Activated T-helper 1 cell treated with anti-CD3 and anti-CD28 coated beads, Interleukin-12 subunit alpha, Interleukin-12 subunit beta, Interleukin-2, Interleukin-4 antibody, amounts not matched to agents 30 ng/mL and 10 ng/mL and 1 ng/mL, durations not matched to agents 14 hours and 24 hours and 36 hours (primary cell): ENCODE measurements at regions not wholly inside any gene's neighbourhood (a gene's known extent, or its start where the extent isn't known, plus 50 kb on each side); places are given as distances from the start of the nearest gene placed in this dataset.

ENCODE experiments used
- DNase-seq: peaks from one replicate; pipeline ENCODE4 v3.0.0; 2021; ENCODE audit warnings: low spot score
- H3K27ac Mint-ChIP-seq: one replicate; pipeline ENCODE4 v1.8.0; 2021; ENCODE audit warnings: mild to moderate bottlenecking, mixed read lengths
- H3K27me3 Mint-ChIP-seq: one replicate; pipeline ENCODE4 v1.8.0; 2022; ENCODE audit warnings: mild to moderate bottlenecking, moderate library complexity, mixed read lengths; ENCODE audit not compliant: insufficient read depth
- H3K36me3 Mint-ChIP-seq: one replicate; pipeline ENCODE4 v1.8.0; 2021; ENCODE audit warnings: low read depth, mixed read lengths
- H3K4me1 Mint-ChIP-seq: one replicate; pipeline ENCODE4 v1.8.0; 2021; ENCODE audit warnings: low read depth, mixed read lengths
- H3K4me3 Mint-ChIP-seq: one replicate; pipeline ENCODE4 v1.8.0; 2021; ENCODE audit warnings: mild to moderate bottlenecking, moderate library complexity, mixed read lengths
- H3K9me3 Mint-ChIP-seq: one replicate; pipeline ENCODE4 v1.8.0; 2021; ENCODE audit warnings: mixed read lengths
- intact Hi-C: fragments of 100-400 bp; cut with micrococcal nuclease; formaldehyde crosslinking; loops from one replicate; pipeline ENCODE4 v1.15.1; 2024

DNA sequence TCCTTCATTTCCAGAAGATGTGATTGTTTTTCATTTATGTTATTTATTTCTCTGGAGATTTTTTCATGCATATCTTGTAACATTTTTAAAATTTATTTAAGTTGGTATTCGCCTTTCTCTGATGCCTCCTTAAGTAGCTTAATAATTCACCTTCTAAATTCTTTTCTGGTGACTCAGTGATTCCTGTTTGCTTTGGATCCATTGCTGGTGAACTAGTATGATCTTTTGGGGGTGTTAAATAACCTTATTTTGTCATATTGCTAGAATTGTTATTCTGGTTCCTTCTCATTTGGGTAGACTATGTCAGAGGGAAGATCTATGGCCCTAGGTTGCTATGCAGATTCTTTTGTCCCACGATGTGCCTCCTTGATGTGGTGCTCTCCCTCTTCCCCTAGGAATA is 1347.2 kb upstream of the B3GALT2 start:
- H3K4me3 Mint-ChIP-seq, result no peak overlapping the region
- no peak overlapping the region for H3K27ac Mint-ChIP-seq
- no peaks in the 10 kb centered on the region for H3K27me3 Mint-ChIP-seq
- no peaks in the 10 kb centered on the region for H3K4me1 Mint-ChIP-seq
- H3K36me3 Mint-ChIP-seq, result no peaks in the 10 kb centered on the region
- no peaks in the 10 kb centered on the region for H3K9me3 Mint-ChIP-seq
- intact Hi-C loops, result no loop called here
- DNase-seq, result no peak

- intact Hi-C loops, result no loop called here
- Mint-ChIP-seq H3K9me3 (no peaks in the 10 kb centered on the region), H3K36me3 (no peaks in the 10 kb centered on the region), H3K27ac (no peak overlapping the region), H3K4me1 (no peaks in the 10 kb centered on the region), H3K27me3 (no peaks in the 10 kb centered on the region), H3K4me3 (no peak overlapping the region)
- no peak for DNase-seq
Measured at GRCh38 chr1:194517567-194517966, 1331.2 kb upstream of the B3GALT2 start.

- H3K4me1 Mint-ChIP-seq, result no peaks in the 10 kb centered on the region
- no peaks in the 10 kb centered on the region for H3K36me3 Mint-ChIP-seq
- no peak for DNase-seq
- no peak overlapping the region for H3K4me3 Mint-ChIP-seq
- intact Hi-C loops, result no loop called here
- H3K9me3 Mint-ChIP-seq, result no peaks in the 10 kb centered on the region
- no peaks in the 10 kb centered on the region for H3K27me3 Mint-ChIP-seq
- no peak overlapping the region for H3K27ac Mint-ChIP-seq
Measured at GRCh38 chr1:194515916-194516315, 1329.5 kb upstream of the B3GALT2 start.

- Mint-ChIP-seq H3K36me3 (no peaks in the 10 kb centered on the region), H3K27me3 (no peaks in the 10 kb centered on the region), H3K27ac (no peak overlapping the region), H3K4me1 (no peaks in the 10 kb centered on the region), H3K4me3 (no peak overlapping the region), H3K9me3 (no peaks in the 10 kb centered on the region)
- no peak for DNase-seq
- intact Hi-C loops, result no loop called here
Measured at GRCh38 chr1:194512957-194513356, 1326.5 kb upstream of the B3GALT2 start.

DNA sequence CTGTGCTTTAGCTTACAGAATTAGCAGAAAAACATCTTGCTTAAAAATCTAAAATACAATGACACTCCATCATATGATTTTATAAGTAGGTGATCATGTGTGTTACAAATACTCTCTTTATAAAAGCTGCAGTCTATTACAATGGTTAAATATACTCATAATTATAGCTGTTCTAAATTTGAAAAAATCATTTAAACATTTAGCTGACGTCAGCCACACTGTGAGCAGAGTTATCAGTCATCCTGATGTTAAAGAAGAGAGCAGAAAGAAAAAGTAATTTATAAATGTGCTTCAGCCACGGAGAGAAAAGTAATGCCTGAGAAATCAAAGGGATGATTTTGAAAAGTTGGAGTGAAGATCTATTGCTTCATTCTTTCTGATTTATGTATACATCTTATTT is 1325.9 kb upstream of the B3GALT2 start:
- DNase-seq, result no peak
- Mint-ChIP-seq H3K36me3 (no peaks in the 10 kb centered on the region), H3K4me3 (no peak overlapping the region), H3K9me3 (no peaks in the 10 kb centered on the region), H3K27ac (no peak overlapping the region), H3K27me3 (no peaks in the 10 kb centered on the region), H3K4me1 (no peaks in the 10 kb centered on the region)
- intact Hi-C loops, result no loop called here

DNA sequence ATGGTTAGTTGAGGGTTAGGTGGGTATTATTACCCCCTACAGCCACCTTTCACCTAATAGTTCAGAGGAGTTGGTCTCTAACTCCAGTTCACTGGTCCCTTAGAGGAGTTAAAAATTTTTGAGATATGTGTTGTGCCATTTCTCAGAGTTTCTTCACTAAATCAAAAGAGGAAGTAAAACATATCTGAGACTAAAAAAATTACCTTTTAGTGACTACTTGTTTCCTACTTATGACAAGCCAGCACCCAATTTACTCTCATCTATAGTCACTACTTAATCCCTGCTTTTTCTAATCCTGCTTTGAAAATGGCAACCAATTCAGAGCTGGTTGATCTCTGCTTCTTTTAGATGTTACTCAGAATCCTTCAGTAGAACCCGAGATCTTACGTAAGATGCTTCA is 1316.8 kb upstream of the B3GALT2 start:
- DNase-seq, result no peak
- Mint-ChIP-seq H3K27ac (no peak overlapping the region), H3K4me3 (no peak overlapping the region)

DNA sequence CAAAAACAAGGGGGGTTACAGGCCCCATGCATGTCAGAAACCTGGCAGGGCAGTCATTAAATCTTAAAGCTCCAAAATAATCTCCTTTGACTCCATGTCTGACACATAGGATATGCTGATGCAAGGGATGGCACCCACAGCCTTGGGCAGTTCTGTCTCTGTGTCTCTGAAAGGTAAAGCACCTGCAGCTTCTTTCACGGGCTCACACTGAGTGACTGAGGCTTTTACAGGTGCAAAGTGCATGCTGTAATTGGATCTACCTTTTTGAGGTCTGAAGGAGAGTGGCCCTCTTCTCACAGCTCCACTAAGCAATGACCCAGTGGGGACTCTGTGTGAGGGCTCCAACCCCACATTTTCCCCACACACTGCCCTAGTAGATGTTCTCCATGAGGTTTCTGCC is 1309.0 kb upstream of the B3GALT2 start:
- peaks cover 4% of the 10 kb centered on the region for H3K9me3 Mint-ChIP-seq

More for the DNA sequence above, 1316.8 kb upstream of the B3GALT2 start:
- no peaks in the 10 kb centered on the region for H3K36me3 Mint-ChIP-seq
- no peaks in the 10 kb centered on the region for H3K4me1 Mint-ChIP-seq
- H3K27me3 Mint-ChIP-seq, result no peaks in the 10 kb centered on the region
- H3K9me3 Mint-ChIP-seq, result no peaks in the 10 kb centered on the region
- intact Hi-C loops, result no loop called here

GRCh38 chr1:194487172-194487571 is 1300.8 kb upstream of the B3GALT2 start:
- Mint-ChIP-seq H3K9me3 (no peaks in the 10 kb centered on the region), H3K27me3 (no peaks in the 10 kb centered on the region), H3K4me1 (no peaks in the 10 kb centered on the region), H3K27ac (no peak overlapping the region), H3K4me3 (no peak overlapping the region), H3K36me3 (no peaks in the 10 kb centered on the region)
- DNase-seq, result no peak
- intact Hi-C loops, result no loop called here

More for the DNA sequence above, 1309.0 kb upstream of the B3GALT2 start:
- H3K4me3 Mint-ChIP-seq, result no peak overlapping the region
- no peaks in the 10 kb centered on the region for H3K27me3 Mint-ChIP-seq
- no peaks in the 10 kb centered on the region for H3K4me1 Mint-ChIP-seq
- intact Hi-C loops, result no loop called here
- no peak for DNase-seq
- H3K27ac Mint-ChIP-seq, result no peak overlapping the region
- no peaks in the 10 kb centered on the region for H3K36me3 Mint-ChIP-seq

- Mint-ChIP-seq H3K27me3 (no peaks in the 10 kb centered on the region), H3K9me3 (no peaks in the 10 kb centered on the region), H3K27ac (no peak overlapping the region), H3K4me3 (no peak overlapping the region), H3K4me1 (no peaks in the 10 kb centered on the region), H3K36me3 (no peaks in the 10 kb centered on the region)
- intact Hi-C loops, result no loop called here
- no peak for DNase-seq
Measured at GRCh38 chr1:194485432-194485831, 1299.0 kb upstream of the B3GALT2 start.

DNA sequence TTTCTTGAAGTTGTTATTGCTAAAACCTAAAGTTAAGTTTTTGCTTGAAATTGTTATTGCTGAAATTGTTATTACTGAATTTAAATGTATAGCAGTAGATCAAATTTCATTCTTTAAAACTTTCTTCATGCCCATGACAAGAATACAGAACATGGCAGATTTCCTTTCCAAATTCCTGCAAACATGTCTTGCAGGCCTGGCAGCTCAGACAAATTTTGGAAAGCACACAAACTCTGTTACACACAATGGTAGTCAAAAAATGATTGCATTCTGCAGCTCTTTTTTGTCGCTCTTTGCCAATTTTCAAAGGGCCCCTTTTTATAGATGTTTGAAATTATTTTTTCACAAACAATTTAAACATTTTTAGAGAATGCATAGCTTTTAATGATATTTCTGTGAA is 1292.3 kb upstream of the B3GALT2 start:
- no peaks in the 10 kb centered on the region for H3K9me3 Mint-ChIP-seq
- intact Hi-C loops, result no loop called here
- no peak overlapping the region for H3K27ac Mint-ChIP-seq
- no peaks in the 10 kb centered on the region for H3K36me3 Mint-ChIP-seq
- H3K27me3 Mint-ChIP-seq, result no peaks in the 10 kb centered on the region
- no peaks in the 10 kb centered on the region for H3K4me1 Mint-ChIP-seq
- no peak for DNase-seq
- no peak overlapping the region for H3K4me3 Mint-ChIP-seq

GRCh38 chr1:194477908-194478307 is 1291.5 kb upstream of the B3GALT2 start:
- Mint-ChIP-seq H3K4me3 (no peak overlapping the region), H3K4me1 (no peaks in the 10 kb centered on the region), H3K27ac (no peak overlapping the region), H3K9me3 (no peaks in the 10 kb centered on the region), H3K36me3 (no peaks in the 10 kb centered on the region), H3K27me3 (no peaks in the 10 kb centered on the region)
- intact Hi-C loops, result no loop called here
- DNase-seq, result no peak

- no peak overlapping the region for H3K4me3 Mint-ChIP-seq
- H3K27me3 Mint-ChIP-seq, result no peaks in the 10 kb centered on the region
- intact Hi-C loops, result no loop called here
- H3K4me1 Mint-ChIP-seq, result no peaks in the 10 kb centered on the region
- H3K27ac Mint-ChIP-seq, result no peak overlapping the region
- no peaks in the 10 kb centered on the region for H3K9me3 Mint-ChIP-seq
- no peaks in the 10 kb centered on the region for H3K36me3 Mint-ChIP-seq
- no peak for DNase-seq
Measured at GRCh38 chr1:194476872-194477271, 1290.5 kb upstream of the B3GALT2 start.

DNA sequence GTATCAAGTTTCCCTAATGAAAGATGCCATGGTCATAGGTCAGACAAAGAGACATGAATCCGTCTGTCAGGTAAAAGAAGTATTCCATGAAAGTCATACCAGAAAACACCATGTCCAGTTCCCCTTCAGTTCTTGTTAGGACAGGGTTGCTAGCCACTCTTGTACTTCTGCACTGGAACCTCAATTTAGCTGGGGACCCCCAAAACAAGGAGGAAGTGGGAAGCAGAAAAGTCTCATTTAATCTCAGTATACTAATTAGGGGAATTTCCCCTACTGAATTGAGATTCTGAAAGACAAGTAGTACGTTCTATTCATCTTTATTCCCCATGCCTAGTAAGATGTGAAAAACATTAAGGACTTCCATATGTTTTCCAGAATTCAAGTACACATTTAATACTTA is 1289.9 kb upstream of the B3GALT2 start:
- intact Hi-C loops, result no loop called here
- DNase-seq, result no peak
- no peak overlapping the region for H3K27ac Mint-ChIP-seq
- no peak overlapping the region for H3K4me3 Mint-ChIP-seq
- H3K4me1 Mint-ChIP-seq, result no peaks in the 10 kb centered on the region
- H3K9me3 Mint-ChIP-seq, result no peaks in the 10 kb centered on the region
- H3K36me3 Mint-ChIP-seq, result no peaks in the 10 kb centered on the region
- no peaks in the 10 kb centered on the region for H3K27me3 Mint-ChIP-seq

GRCh38 chr1:194474701-194475100 is 1288.3 kb upstream of the B3GALT2 start:
- intact Hi-C loops, result no loop called here
- H3K27ac Mint-ChIP-seq, result no peak overlapping the region
- no peaks in the 10 kb centered on the region for H3K9me3 Mint-ChIP-seq
- no peaks in the 10 kb centered on the region for H3K27me3 Mint-ChIP-seq
- DNase-seq, result no peak
- H3K36me3 Mint-ChIP-seq, result no peaks in the 10 kb centered on the region
- no peak overlapping the region for H3K4me3 Mint-ChIP-seq
- no peaks in the 10 kb centered on the region for H3K4me1 Mint-ChIP-seq
